H1 (cell line): ENCODE measurements at regions not wholly inside any gene's neighbourhood (a gene's known extent, or its start where the extent isn't known, plus 50 kb on each side); places are given as distances from the start of the nearest gene placed in this dataset.

Experiments used
- CTCF ChIA-PET: fragments of 300-600 bp; sonication (Branson Sonifier 250); formaldehyde crosslinking; loops from one replicate; lab custom pipeline; 2021; ENCODE audit not compliant: partially characterized antibody; lab: Charles Lee
- POLR2A ChIA-PET: fragments of 300-600 bp; sonication (Branson Sonifier 250); formaldehyde crosslinking; loops from one replicate; lab custom pipeline; 2021; ENCODE audit warnings: inconsistent platforms; ENCODE audit not compliant: partially characterized antibody; lab: Charles Lee
- DNase-seq, 2 experiments: peaks; one replicate each; pipeline versions ENCODE4 v3.0.0 to v3.0.0-alpha.2; 2010 to 2022; ENCODE audit warnings: low spot score in 2 of 2, low read depth in 1 of 2, mixed read lengths in 1 of 2
- FAIRE-seq: peaks from 2 replicates; lab custom pipeline; 2011; peaks lifted over from hg19 to GRCh38; lab: Jason Lieb, UNC
- H2AFZ ChIP-seq: 2 replicates; pipeline ENCODE4 v1.8.1; 2012; ENCODE audit warnings: low read length, inconsistent platforms
- H2AK5ac ChIP-seq: 2 replicates; pipeline ENCODE4 v1.6.1; 2013; ENCODE audit warnings: low read depth, low read length
- H2BK120ac ChIP-seq: replicated peaks from 2 replicates; pipeline ENCODE3; 2013; ENCODE audit warnings: low read depth, low read length, inconsistent platforms
- H2BK12ac ChIP-seq: 2 replicates; pipeline ENCODE4 v1.6.1; 2013; ENCODE audit warnings: low read depth, low read length
- H2BK15ac ChIP-seq: 2 replicates; pipeline ENCODE4 v1.6.1; 2013; ENCODE audit warnings: low read length
- H2BK20ac ChIP-seq: 2 replicates; pipeline ENCODE4 v1.6.1; 2013; ENCODE audit warnings: low read length
- H2BK5ac ChIP-seq: 2 replicates; pipeline ENCODE4 v1.6.1; 2013; ENCODE audit warnings: low read depth, low read length
- H3K14ac ChIP-seq: 2 replicates; pipeline ENCODE4 v1.6.1; 2013; ENCODE audit warnings: inconsistent platforms; ENCODE audit not compliant: insufficient read length
- H3K18ac ChIP-seq: 2 replicates; pipeline ENCODE4 v1.6.1; 2013; ENCODE audit warnings: low read length; ENCODE audit errors: extremely low read depth
- H3K23ac ChIP-seq: 2 replicates; pipeline ENCODE4 v1.6.1; 2013; ENCODE audit warnings: inconsistent platforms; ENCODE audit not compliant: insufficient read length
- H3K23me2 ChIP-seq: 2 replicates; pipeline ENCODE4 v1.6.1; 2013; ENCODE audit warnings: low read depth, low read length
- H3K27ac ChIP-seq: 2 replicates; pipeline ENCODE4 v1.6.1; 2011; ENCODE audit warnings: low read depth, low read length, inconsistent platforms
- H3K27me3 ChIP-seq, 4 experiments: replicated peaks in 1 of 4; 1 replicate in 1 of 4; 2 replicates in 3 of 4; pipeline versions ENCODE4 v1.6.1 to v1.8.1; 2011 to 2013; ENCODE audit warnings: low read length in 3 of 4, mild to moderate bottlenecking in 3 of 4, inconsistent platforms in 2 of 4, mixed read lengths in 2 of 4, moderate library complexity in 1 of 4; ENCODE audit not compliant: control insufficient read depth in 3 of 4, insufficient read depth in 3 of 4; ENCODE audit errors: extremely low read depth in 1 of 4
- H3K36me3 ChIP-seq, 4 experiments: 2 replicates each; pipeline versions ENCODE4 v1.6.1 to v1.8.1; 2011 to 2013; ENCODE audit warnings: mild to moderate bottlenecking in 4 of 4, low read length in 3 of 4, moderate library complexity in 2 of 4, control low read depth in 1 of 4, inconsistent platforms in 1 of 4; ENCODE audit not compliant: insufficient read depth in 4 of 4, control insufficient read depth in 2 of 4
- H3K4ac ChIP-seq: replicated peaks from 2 replicates; pipeline ENCODE3; 2013; ENCODE audit warnings: low read length, low read depth, mixed read lengths, inconsistent platforms; ENCODE audit not compliant: insufficient read length
- H3K4me1 ChIP-seq, 4 experiments: replicated peaks in 1 of 4; 1 replicate in 1 of 4; 2 replicates in 3 of 4; pipeline versions ENCODE4 v1.6.1 to v1.8.1; 2011 to 2013; ENCODE audit warnings: low read length in 3 of 4, inconsistent platforms in 2 of 4, mixed read lengths in 1 of 4; ENCODE audit not compliant: insufficient read depth in 4 of 4, control insufficient read depth in 3 of 4
- H3K4me2 ChIP-seq, 2 experiments: 2 replicates each; pipeline versions ENCODE4 v1.6.1 to v1.8.1; 2011 to 2013; ENCODE audit warnings: low read depth in 2 of 2, low read length in 2 of 2, control low read depth in 1 of 2, inconsistent platforms in 1 of 2, mild to moderate bottlenecking in 1 of 2; ENCODE audit not compliant: insufficient read depth in 1 of 2
- H3K4me3 ChIP-seq, 4 experiments: fragments of 200-600, 300-600 bp in 1 of 4; sonication (generic), shearing (Covaris generic), sonication (Bioruptor Twin) in 1 of 4; 2 replicates each; pipeline versions ENCODE4 v1.5.1 to v1.8.1; 2011 to 2016; ENCODE audit warnings: low read length in 4 of 4, low read depth in 3 of 4, control low read depth in 2 of 4, inconsistent platforms in 2 of 4, mild to moderate bottlenecking in 2 of 4, mixed read lengths in 1 of 4, moderate library complexity in 1 of 4; ENCODE audit not compliant: insufficient read depth in 2 of 4; ENCODE audit errors: extremely low read depth in 1 of 4
- H3K56ac ChIP-seq: replicated peaks from 2 replicates; pipeline ENCODE3; 2013; ENCODE audit warnings: low read depth, mild to moderate bottlenecking, mixed read lengths, low read length, inconsistent platforms; ENCODE audit not compliant: insufficient read length
- H3K79me1 ChIP-seq: 2 replicates; pipeline ENCODE4 v1.6.1; 2013; ENCODE audit warnings: low read depth, low read length, control low read depth
- H3K79me2 ChIP-seq, 2 experiments: 2 replicates each; pipeline versions ENCODE4 v1.6.1 to v1.8.1; 2012 to 2013; ENCODE audit warnings: low read length in 2 of 2, mild to moderate bottlenecking in 2 of 2, inconsistent platforms in 1 of 2; ENCODE audit not compliant: insufficient read depth in 2 of 2, control insufficient read depth in 1 of 2
- H3K9ac ChIP-seq, 4 experiments: replicated peaks in 1 of 4; 1 replicate in 1 of 4; 2 replicates in 3 of 4; pipeline versions ENCODE4 v1.6.1 to v1.8.1; 2011 to 2013; ENCODE audit warnings: low read depth in 3 of 4, low read length in 3 of 4, control low read depth in 2 of 4, mild to moderate bottlenecking in 2 of 4, moderate library complexity in 2 of 4, inconsistent platforms in 1 of 4; ENCODE audit errors: extremely low read depth in 1 of 4
- H3K9me3 ChIP-seq, 2 experiments: 2 replicates each; pipeline versions ENCODE4 v1.6.1 to v1.8.1; 2012 to 2013; ENCODE audit warnings: mild to moderate bottlenecking in 2 of 2, moderate library complexity in 2 of 2, control low read depth in 1 of 2, inconsistent platforms in 1 of 2, low read depth in 1 of 2, low read length in 1 of 2, mixed read lengths in 1 of 2; ENCODE audit not compliant: insufficient read depth in 2 of 2
- H4K20me1 ChIP-seq, 2 experiments: replicated peaks in 1 of 2; 2 replicates each; pipeline versions ENCODE3 to v1.8.1; 2011 to 2013; ENCODE audit warnings: inconsistent platforms in 2 of 2, low read length in 2 of 2, mild to moderate bottlenecking in 1 of 2; ENCODE audit not compliant: insufficient read depth in 2 of 2, control insufficient read depth in 1 of 2
- H4K5ac ChIP-seq: 2 replicates; pipeline ENCODE4 v1.6.1; 2013; ENCODE audit warnings: low read length, low read depth, mixed read lengths, inconsistent platforms; ENCODE audit not compliant: insufficient read length
- H4K8ac ChIP-seq: 2 replicates; pipeline ENCODE4 v1.8.0; 2013; ENCODE audit warnings: mild to moderate bottlenecking, moderate library complexity, low read length, inconsistent platforms; ENCODE audit not compliant: insufficient read depth; ENCODE audit errors: extremely low read depth
- H4K91ac ChIP-seq: replicated peaks from 2 replicates; pipeline ENCODE3; 2013; ENCODE audit warnings: low read length, mixed read lengths, inconsistent platforms; ENCODE audit not compliant: insufficient read length
- ASH2L ChIP-seq: fragments of 200-600, 300-600 bp; sonication (generic); IDR thresholded peaks from one replicate; pipeline ENCODE4 v1.7.1; 2017; ENCODE audit warnings: low read length
- ATF3 ChIP-seq: IDR thresholded peaks from 2 replicates; pipeline ENCODE4 v1.6.1; 2011; ENCODE audit warnings: low read depth, mild to moderate bottlenecking, low read length; ENCODE audit not compliant: insufficient read depth
- BCL11A ChIP-seq, 2 experiments: IDR thresholded peaks; one replicate each; pipeline ENCODE4 v1.6.1; 2011; ENCODE audit warnings: low read depth in 2 of 2, low read length in 2 of 2, mild to moderate bottlenecking in 2 of 2
- CREB1 ChIP-seq: IDR thresholded peaks from 2 replicates; pipeline ENCODE4 v1.6.1; 2012; ENCODE audit warnings: inconsistent platforms
- EGR1 ChIP-seq: IDR thresholded peaks from 2 replicates; pipeline ENCODE4 v1.6.1; 2011; ENCODE audit warnings: low read depth, low read length, borderline replicate concordance
- HDAC2 ChIP-seq, 2 experiments: fragments of 300-600 bp in 1 of 2; sonication (generic) in 1 of 2; IDR thresholded peaks; 2 replicates each; pipeline ENCODE4 v1.6.1; 2011 to 2012; ENCODE audit warnings: low read depth in 2 of 2, low read length in 2 of 2, mild to moderate bottlenecking in 2 of 2, moderate library complexity in 2 of 2, borderline replicate concordance in 1 of 2, inconsistent platforms in 1 of 2
- JUND ChIP-seq: IDR thresholded peaks from 2 replicates; pipeline ENCODE4 v1.6.1; 2011; ENCODE audit warnings: mild to moderate bottlenecking, improper control_type of control experiment, low read length
- SIN3A ChIP-seq, 2 experiments: IDR thresholded peaks in 1 of 2; conservative IDR thresholded peaks in 1 of 2; 2 replicates each; pipeline ENCODE4 v1.6.1; 2011 to 2012; ENCODE audit warnings: low read length in 2 of 2, improper control_type of control experiment in 1 of 2, low read depth in 1 of 2, mild to moderate bottlenecking in 1 of 2
- WGBS, 2 experiments: shearing (Covaris generic) in 1 of 2; methylation state at CpG; one replicate each; pipeline versions ENCODE4 v1.1.6 to v1.1.7; 2013 to 2015; ENCODE audit warnings: low lambda C conversion rate in 2 of 2, mixed read lengths in 2 of 2, inconsistent platforms in 1 of 2, low coverage in 1 of 2, missing lambda C conversion rate in 1 of 2; ENCODE audit not compliant: insufficient replicate concordance in 2 of 2, insufficient coverage in 1 of 2, insufficient read length in 1 of 2; ENCODE audit errors: extremely low coverage in 1 of 2, missing lambda C conversion rate in 1 of 2; 5-methylcytosine and 5-hydroxymethylcytosine counted together
- TF ChIP-seq, protein P1 (sequence below): IDR thresholded peaks from 2 replicates; pipeline ENCODE4 v1.6.1; 2012; ENCODE audit warnings: inconsistent platforms

GRCh38 chr13:50575138-50575537 is 268.4 kb downstream of the DLEU7 start:
- Histone ChIP-seq H4K8ac (no peak overlapping the region), H2BK120ac (no peak overlapping the region), H4K91ac (no peak overlapping the region), H3K9me3 (no peaks in the 10 kb centered on the region), H2BK5ac (no peak overlapping the region), H3K27ac (no peak overlapping the region), H3K79me1 (no peaks in the 10 kb centered on the region), H3K27me3 (no peaks in the 10 kb centered on the region), H3K4ac (no peak overlapping the region), H4K5ac (no peak overlapping the region), H3K4me1 (no peaks in the 10 kb centered on the region), H2AK5ac (no peak overlapping the region), H2BK12ac (no peak overlapping the region), H2AFZ (no peak overlapping the region), H3K23me2 (no peaks in the 10 kb centered on the region), H3K56ac (no peak overlapping the region), H3K18ac (no peak overlapping the region), H3K4me2 (no peak overlapping the region), H3K23ac (no peak overlapping the region), H3K9ac (no peak overlapping the region), H3K36me3 (no peaks in the 10 kb centered on the region), H4K20me1 (no peaks in the 10 kb centered on the region), H3K4me3 (no peak overlapping the region), H2BK15ac (no peak overlapping the region), H2BK20ac (no peak overlapping the region), H3K14ac (no peak overlapping the region), H3K79me2 (no peaks in the 10 kb centered on the region; a peak in 1 of 4 replicates)
- TF ChIP-seq, protein P1, sequence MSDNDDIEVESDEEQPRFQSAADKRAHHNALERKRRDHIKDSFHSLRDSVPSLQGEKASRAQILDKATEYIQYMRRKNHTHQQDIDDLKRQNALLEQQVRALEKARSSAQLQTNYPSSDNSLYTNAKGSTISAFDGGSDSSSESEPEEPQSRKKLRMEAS, result no peak
- TF ChIP-seq ASH2L (no peak), EGR1 (no peak), BCL11A (IDR thresholded peaks at IDR 0.05; ENCODE audit: low read depth in 2 of 2, low read length in 2 of 2) (no peak), ATF3 (no peak), CREB1 (no peak), SIN3A (conservative IDR thresholded peaks at IDR 0.05 in 1 of 2, IDR thresholded peaks at IDR 0.05 in 1 of 2; ENCODE audit: low read depth in 1 of 2, low read length in 2 of 2) (no peak), HDAC2 (IDR thresholded peaks at IDR 0.05; ENCODE audit: borderline replicate concordance in 1 of 2, low read depth in 2 of 2, low read length in 2 of 2) (no peak), JUND (no peak)
- FAIRE-seq, result no peak
- 92% methylated on average over 3 of the region's 3 CpGs; no CpG with 5 or more reads in 1 of the 2 experiments for WGBS, 2 experiments
- no peak for DNase-seq
- ChIA-PET CTCF (interaction anchor here (1.0 kb wide), 1 partner anchor 599 kb away, joined by 3 read pairs; no protein-coding TSS in a partner anchor), POLR2A (no interaction called here)
